G401 (cell line): ENCODE measurements at regions not wholly inside any gene's neighbourhood (a gene's known extent, or its start where the extent isn't known, plus 50 kb on each side); places are given as distances from the start of the nearest gene placed in this dataset.

Source experiments
- DNase-seq: peaks from one replicate; pipeline ENCODE4 v3.0.0-alpha.2; 2015; ENCODE audit warnings: low spot score
- in situ Hi-C: cut with HindIII; loops from 2 replicates; pipeline ENCODE4 v1.10.0; 2016; ENCODE audit warnings: low sequenced_read_pairs, mixed read lengths

DNA sequence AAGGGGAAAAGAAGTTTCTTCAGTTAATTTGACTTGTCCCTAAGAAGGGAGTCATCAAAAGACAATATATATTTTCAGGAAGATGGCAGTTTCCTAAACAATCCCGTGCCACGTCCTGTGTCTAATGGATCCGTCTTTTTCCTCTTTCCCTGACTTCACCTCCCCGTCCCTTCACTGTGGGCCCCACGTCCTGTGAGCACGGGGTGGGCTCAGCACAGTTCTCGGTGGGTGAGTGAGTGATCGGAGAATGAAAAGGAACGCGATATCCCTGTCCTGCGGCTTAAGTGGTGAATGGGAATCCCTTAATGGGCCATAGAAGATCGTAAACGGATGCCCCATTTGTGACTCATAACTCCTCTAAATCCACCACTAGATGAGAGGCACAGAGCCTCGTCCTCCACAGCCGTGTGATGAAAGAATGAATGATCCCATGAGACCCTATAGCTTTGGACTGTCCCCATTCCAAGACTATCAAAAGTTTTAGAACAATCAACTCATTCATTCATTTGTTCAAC lies 63.5 kb upstream of the PITRM1 start:
- in situ Hi-C loops: no loop called here
- no peak for DNase-seq

DNA sequence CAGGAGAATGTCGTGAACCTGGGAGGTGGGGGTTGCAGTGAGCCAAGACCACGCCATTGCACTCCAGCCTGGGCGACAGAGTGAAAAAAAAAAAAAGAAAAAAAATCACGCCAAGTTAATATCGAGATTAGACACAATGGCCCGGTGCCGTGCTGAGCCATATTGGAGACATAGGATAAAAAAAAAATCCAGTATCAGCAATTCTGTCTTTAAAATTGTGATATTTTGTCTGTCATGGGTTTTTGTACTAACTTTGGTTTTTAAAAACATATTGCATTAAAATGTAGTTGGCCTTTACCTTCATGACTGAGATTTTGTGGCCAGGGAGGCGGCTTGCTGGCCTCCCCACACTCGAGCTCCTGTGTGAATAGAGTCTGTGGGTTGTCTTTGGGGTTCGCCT lies 62.8 kb upstream of the PITRM1 start:
- DNase-seq: no peak

DNA sequence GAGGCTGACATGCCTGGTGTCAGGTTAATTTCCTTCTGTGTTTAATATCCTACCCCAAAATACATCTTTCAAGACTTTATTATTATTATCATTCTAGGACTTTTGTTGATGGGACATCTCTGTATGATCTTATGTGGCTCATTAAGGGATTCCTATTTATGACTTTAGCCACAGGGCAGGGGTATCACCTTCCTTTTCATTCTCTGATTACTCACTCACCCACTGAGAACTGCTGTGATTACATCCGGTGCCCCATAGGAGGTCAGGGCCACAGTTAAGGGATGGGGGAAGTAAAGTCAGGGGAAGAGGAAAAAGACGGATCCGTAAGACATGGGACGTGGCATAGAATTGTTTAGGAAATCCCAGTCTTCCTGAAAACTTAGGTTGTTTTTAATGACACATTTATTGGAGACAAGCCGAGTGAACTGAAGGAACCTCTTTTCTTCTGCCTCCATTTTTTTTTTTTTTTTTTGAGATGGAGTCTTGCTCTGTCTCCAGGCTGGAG lies 61.0 kb upstream of the PITRM1 start:
- in situ Hi-C loops: no loop called here
- no peak for DNase-seq

More for the DNA sequence above, 62.8 kb upstream of the PITRM1 start:
- in situ Hi-C loops: no loop called here

DNA sequence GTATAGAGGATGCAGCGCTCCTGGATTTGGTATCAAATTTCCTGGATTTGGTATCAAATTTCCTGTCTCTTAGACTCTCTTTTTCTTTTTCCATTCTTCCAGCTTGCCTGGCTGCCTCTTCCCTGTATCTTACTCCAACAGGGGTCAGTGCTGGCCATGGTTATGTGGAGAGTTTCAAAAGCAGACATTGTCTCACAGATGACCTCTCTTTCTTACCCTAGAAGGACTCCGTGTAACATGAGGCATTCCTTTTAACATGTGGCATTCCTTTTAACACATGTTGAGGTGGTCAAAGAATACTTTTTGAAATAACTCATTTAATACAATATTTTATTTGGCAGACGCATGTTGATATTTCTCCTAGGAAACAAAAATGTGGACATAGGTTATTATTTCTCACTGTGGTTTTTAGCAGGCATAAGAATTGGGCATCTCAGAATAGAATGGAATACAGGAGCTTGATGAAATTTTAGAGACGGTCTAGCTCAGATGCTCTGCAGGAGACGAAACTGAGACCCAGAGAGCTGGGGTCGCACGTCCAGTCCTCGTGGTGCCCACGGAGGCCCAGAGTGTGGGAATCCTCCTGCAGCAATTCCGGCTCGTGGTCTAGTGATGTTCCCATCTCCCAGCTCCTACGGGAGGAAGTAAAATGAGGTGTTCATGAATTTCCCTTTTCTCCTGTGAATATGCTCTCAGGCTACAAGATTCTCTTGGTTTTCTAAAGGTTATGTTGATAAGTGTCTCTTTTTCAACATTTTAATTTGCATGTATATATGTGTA lies 59.6 kb upstream of the PITRM1 start:
- in situ Hi-C loops: no loop called here
- DNase-seq: no peak

DNA sequence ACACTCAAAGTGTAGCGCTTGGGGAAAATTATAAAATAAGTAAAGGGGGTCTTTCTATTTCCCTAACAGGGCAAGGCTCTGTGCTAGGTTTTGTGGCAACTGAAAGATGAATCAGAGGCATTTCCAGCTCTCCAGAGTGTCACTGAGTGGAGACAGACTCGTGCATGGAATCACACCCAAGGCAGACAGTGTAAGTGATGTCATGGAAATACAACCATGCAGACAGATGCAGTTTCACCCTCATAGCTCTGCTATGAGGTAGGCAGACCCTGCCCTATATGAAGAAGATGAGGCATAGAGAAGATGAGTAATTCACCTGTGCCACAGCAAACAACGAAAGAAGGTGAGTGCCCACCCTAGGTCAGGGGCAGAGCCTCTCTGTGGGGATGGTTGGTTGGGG lies 57.2 kb upstream of the PITRM1 start:
- DNase-seq: no peak
- in situ Hi-C loops: no loop called here

DNA sequence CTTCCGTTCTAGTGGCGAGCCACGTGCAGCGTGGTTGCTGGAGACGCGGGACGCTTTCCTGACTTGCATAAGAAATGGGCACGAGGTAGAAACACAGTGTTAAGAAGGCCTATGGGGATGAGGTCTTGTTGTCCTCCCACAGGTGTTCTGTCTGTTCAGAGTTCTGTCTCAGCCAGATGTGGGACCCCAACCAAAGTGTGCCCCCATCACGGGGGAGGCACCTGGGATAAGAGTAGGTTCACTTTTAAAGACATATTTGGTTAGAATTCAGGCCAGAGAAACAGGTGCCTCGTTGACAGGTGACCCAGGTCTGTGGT lies 56.0 kb upstream of the PITRM1 start:
- in situ Hi-C loops: no loop called here

DNA sequence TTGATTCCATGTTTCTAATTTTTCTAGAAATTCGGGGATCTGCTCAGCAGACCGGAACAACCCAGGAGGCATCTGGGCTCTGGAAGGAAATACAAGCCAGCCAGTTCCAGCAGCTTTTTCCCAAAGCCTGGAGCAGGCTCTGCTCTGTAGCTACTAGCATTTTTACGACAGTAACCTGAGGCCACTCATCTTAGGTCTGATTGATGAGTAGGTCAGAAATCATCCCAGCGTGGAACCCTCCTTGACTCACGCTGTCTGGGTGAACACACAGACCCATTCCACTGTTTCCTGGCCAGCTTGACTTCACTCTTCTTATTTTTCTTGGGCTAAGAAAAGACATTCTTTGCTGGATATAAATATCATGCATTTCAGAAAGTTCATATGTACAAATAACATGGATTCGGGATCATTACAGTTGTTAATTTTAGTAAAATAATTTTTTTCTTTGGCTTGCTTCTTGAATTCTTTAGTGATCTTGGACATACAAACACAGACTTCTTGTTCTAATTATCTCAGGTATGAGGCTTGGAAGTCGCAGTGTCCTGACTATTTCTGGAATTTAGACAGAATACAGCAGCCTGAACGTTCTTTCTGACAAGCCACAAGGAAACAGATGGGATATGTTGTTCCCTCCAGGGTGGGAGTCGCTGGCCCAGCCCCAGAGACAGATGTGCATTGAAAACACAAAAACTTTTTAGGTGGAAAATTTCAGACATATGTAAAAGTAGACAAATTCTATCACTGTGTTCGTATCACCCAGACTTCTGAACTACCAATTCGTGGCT lies 54.6 kb upstream of the PITRM1 start:
- DNase-seq: no peak
- in situ Hi-C loops: no loop called here

More for the DNA sequence above, 56.0 kb upstream of the PITRM1 start:
- no peak for DNase-seq

DNA sequence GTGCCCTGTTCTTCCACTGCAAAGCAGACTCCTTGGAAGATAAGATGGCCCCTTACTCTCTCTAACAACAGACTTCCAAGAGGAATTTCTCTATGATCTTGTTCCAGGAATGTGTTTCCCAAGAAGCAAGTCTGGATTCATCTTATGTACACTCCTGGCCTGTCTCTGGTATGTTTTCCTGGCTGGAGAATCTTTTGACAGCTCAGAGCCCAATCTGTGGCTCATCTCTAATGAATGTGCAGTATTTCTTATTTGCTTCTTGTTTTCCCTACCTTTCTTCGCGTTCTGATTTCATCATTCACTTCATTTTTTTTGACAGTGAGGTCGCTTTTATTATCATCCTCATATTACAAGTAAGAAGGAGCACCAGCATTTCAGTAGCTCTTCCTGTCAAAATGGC lies 53.0 kb upstream of the PITRM1 start:
- in situ Hi-C loops: no loop called here
- DNase-seq: no peak

DNA sequence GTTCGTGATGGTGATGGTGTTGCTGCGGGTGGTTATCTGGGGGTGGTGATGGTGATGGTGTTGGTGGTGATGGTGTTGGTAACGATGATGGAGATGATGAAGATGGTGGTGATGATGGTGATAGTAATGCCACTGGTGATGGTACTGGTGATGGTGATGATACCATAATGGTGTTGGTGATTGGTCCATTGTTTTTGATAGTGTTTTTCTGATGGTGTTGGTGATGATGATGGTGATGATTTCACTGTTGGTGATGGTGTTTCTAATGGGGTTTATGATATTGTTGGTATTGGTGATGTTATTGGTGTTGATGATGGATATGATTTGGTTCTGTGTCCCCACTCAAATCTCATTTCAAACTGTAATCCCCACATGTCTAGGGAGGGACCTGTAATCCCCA lies 51.7 kb upstream of the PITRM1 start:
- in situ Hi-C loops: no loop called here
- DNase-seq: no peak

DNA sequence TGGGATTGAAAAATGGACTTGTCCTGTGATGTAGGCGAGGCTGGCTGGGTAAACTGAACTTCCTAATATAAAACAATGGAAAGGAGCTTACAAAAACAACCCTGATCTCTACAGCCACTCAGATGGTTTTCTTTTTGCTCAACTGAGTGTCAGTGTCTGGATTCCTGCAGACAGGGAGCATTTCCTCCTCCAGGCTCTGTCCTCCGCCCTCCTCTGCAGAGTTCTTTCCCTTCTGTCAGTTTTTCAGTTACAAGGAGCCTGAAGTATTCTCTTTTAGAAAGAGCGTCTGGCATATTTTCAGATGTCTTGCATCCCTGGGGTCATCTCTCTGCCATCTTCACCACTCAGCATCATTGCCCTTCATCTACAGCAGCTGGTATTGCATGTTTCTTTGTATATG lies 50.0 kb upstream of the PITRM1 start:
- in situ Hi-C loops: no loop called here
- DNase-seq: no peak
